Endothelial cell of umbilical vein (primary cell): ENCODE measurements at regions not wholly inside any gene's neighbourhood (a gene's known extent, or its start where the extent isn't known, plus 50 kb on each side); places are given as distances from the start of the nearest gene placed in this dataset.
A peak's percentile ranks its signal among the peaks of the same experiment; 100 is the strongest.

Experiments used
- BruUV-seq: library from RNA; stranded (reverse); fragments of 400-500 nt; replicated peaks from 2 replicates; lab custom pipeline; 2021; lab: Mats Ljungman, UMichigan
- CTCF ChIA-PET: fragments of 300-600, 350-600 bp; sonication (Branson Sonifier 250); formaldehyde crosslinking; loops from one replicate; lab custom pipeline; 2021; ENCODE audit warnings: antibody characterized with exemption, inconsistent platforms; lab: Charles Lee
- POLR2A ChIA-PET: fragments of 300-600, 350-600 bp; sonication (Branson Sonifier 250); formaldehyde crosslinking; loops from one replicate; lab custom pipeline; 2021; ENCODE audit warnings: antibody characterized with exemption, inconsistent platforms; lab: Charles Lee
- DNase-seq: peaks from one replicate; pipeline ENCODE4 v3.0.0-alpha.2; 2011; ENCODE audit warnings: low read depth, low spot score
- FAIRE-seq: peaks from 2 replicates; lab custom pipeline; 2011; peaks lifted over from hg19 to GRCh38; lab: Jason Lieb, UNC
- H2AFZ ChIP-seq: 2 replicates; pipeline ENCODE4 v1.6.0; 2012; ENCODE audit warnings: low read depth, low read length, control low read depth, inconsistent platforms
- H3K27ac ChIP-seq: 2 replicates; pipeline ENCODE4 v1.5.1; 2011; ENCODE audit warnings: low read depth, mild to moderate bottlenecking, control low read depth, low read length, moderate library complexity; ENCODE audit not compliant: insufficient read depth
- H3K27me3 ChIP-seq, 2 experiments: 2 replicates each; pipeline versions ENCODE4 v1.6.0 to v1.6.1; 2011; ENCODE audit warnings: low read length in 2 of 2, mixed read lengths in 1 of 2; ENCODE audit not compliant: control insufficient read depth in 2 of 2, insufficient read depth in 2 of 2
- H3K36me3 ChIP-seq, 2 experiments: 2 replicates in 1 of 2; 3 replicates in 1 of 2; pipeline ENCODE4 v1.5.1; 2011; ENCODE audit warnings: low read length in 2 of 2, mild to moderate bottlenecking in 1 of 2, moderate library complexity in 1 of 2; ENCODE audit not compliant: control insufficient read depth in 2 of 2, insufficient read depth in 2 of 2; ENCODE audit errors: extremely low read depth in 1 of 2
- H3K4me1 ChIP-seq: 3 replicates; pipeline ENCODE4 v1.5.1; 2011; ENCODE audit warnings: mild to moderate bottlenecking, low read length; ENCODE audit not compliant: control insufficient read depth, insufficient read depth; ENCODE audit errors: extremely low read depth
- H3K4me2 ChIP-seq: 2 replicates; pipeline ENCODE4 v1.6.1; 2011; ENCODE audit warnings: low read length, control low read depth, mixed read lengths; ENCODE audit not compliant: insufficient read depth
- H3K4me3 ChIP-seq, 3 experiments: fragments of 200-600 bp in 1 of 3; sonication (generic), shearing (Covaris generic) in 1 of 3; replicated peaks in 1 of 3; 2 replicates each; pipeline ENCODE4 v1.5.1; 2011 to 2016; ENCODE audit warnings: control low read depth in 3 of 3, low read length in 3 of 3, mild to moderate bottlenecking in 2 of 3, inconsistent platforms in 1 of 3, low read depth in 1 of 3, moderate library complexity in 1 of 3; ENCODE audit not compliant: insufficient read depth in 1 of 3
- H3K79me2 ChIP-seq: 2 replicates; pipeline ENCODE4 v1.6.0; 2012; ENCODE audit warnings: low read length, inconsistent platforms; ENCODE audit not compliant: control insufficient read depth, insufficient read depth
- H3K9ac ChIP-seq: replicated peaks from 2 replicates; pipeline ENCODE3; 2011; ENCODE audit warnings: low read length, control low read depth; ENCODE audit not compliant: insufficient read depth; ENCODE audit errors: extremely low read depth
- H3K9me1 ChIP-seq: replicated peaks from 3 replicates; pipeline ENCODE4 v1.6.0; 2011; ENCODE audit warnings: mild to moderate bottlenecking, low read length; ENCODE audit not compliant: control insufficient read depth, insufficient read depth; ENCODE audit errors: extremely low read depth
- H3K9me3 ChIP-seq: replicated peaks from 2 replicates; pipeline ENCODE4 v1.5.1; 2012; ENCODE audit warnings: low read length, inconsistent platforms; ENCODE audit not compliant: control insufficient read depth, insufficient read depth
- H4K20me1 ChIP-seq: replicated peaks from 2 replicates; pipeline ENCODE3; 2011; ENCODE audit warnings: mild to moderate bottlenecking, low read length; ENCODE audit not compliant: control insufficient read depth, insufficient read depth; ENCODE audit errors: extremely low read depth
- EZH2 ChIP-seq: IDR thresholded peaks from 2 replicates; pipeline ENCODE4 v1.6.1; 2012; ENCODE audit warnings: borderline replicate concordance, low read depth, mild to moderate bottlenecking, moderate library complexity, low read length, inconsistent platforms; ENCODE audit not compliant: severe bottlenecking
- FOS ChIP-seq: IDR thresholded peaks from 2 replicates; pipeline ENCODE4 v1.6.1; 2011; ENCODE audit warnings: mild to moderate bottlenecking, low read length, moderate library complexity, borderline replicate concordance; ENCODE audit not compliant: insufficient read depth
- GATA2 ChIP-seq: IDR thresholded peaks from 2 replicates; pipeline ENCODE4 v1.7.0; 2011; ENCODE audit warnings: low read depth, mild to moderate bottlenecking, moderate library complexity, mixed read lengths, low read length; ENCODE audit not compliant: insufficient read length, insufficient read depth
- JUN ChIP-seq: IDR thresholded peaks from 2 replicates; pipeline ENCODE4 v1.6.1; 2011; ENCODE audit warnings: borderline replicate concordance, low read depth; ENCODE audit not compliant: insufficient read length, insufficient read depth
- MYC ChIP-seq: IDR thresholded peaks from one replicate; pipeline ENCODE4 v1.6.1; 2011; ENCODE audit warnings: mild to moderate bottlenecking, low read depth, low read length
- POLR2A ChIP-seq: IDR thresholded peaks from 2 replicates; pipeline ENCODE4 v1.6.1; 2012; ENCODE audit warnings: low read depth, mild to moderate bottlenecking, control low read depth, low read length
- POLR2AphosphoS5 ChIP-seq: IDR thresholded peaks from 2 replicates; pipeline ENCODE4 v1.6.1; 2012; ENCODE audit warnings: low read depth, mild to moderate bottlenecking, control low read depth, low read length, moderate library complexity; ENCODE audit not compliant: insufficient read depth
- dilution Hi-C: fragments of 300-500 bp; cut with MboI; formaldehyde crosslinking; loops from one replicate; pipeline ENCODE4 v1.15.0; 2019; ENCODE audit warnings: low sequenced_read_pairs; ENCODE audit not compliant: extremely low pct_ligation_motif_present
- intact Hi-C: fragments of 100-400 bp; cut with micrococcal nuclease; formaldehyde crosslinking; loops from one replicate; pipeline ENCODE4 v1.10.0; 2022
- TF ChIP-seq, protein P1 (sequence below), 2 donors: IDR thresholded peaks; 1 replicate in 1 of 2; 2 replicates in 1 of 2; pipeline ENCODE4 v1.5.1; 2011; ENCODE audit warnings: low read length in 2 of 2, mild to moderate bottlenecking in 2 of 2, moderate library complexity in 2 of 2, control low read depth in 1 of 2, inconsistent platforms in 1 of 2, low read depth in 1 of 2; ENCODE audit not compliant: insufficient read depth in 1 of 2; ENCODE audit errors: extremely low read depth in 1 of 2
- TF ChIP-seq, protein P2 (sequence below): IDR thresholded peaks from 2 replicates; pipeline ENCODE4 v1.6.1; 2011; ENCODE audit not compliant: insufficient read depth, insufficient read length

DNA sequence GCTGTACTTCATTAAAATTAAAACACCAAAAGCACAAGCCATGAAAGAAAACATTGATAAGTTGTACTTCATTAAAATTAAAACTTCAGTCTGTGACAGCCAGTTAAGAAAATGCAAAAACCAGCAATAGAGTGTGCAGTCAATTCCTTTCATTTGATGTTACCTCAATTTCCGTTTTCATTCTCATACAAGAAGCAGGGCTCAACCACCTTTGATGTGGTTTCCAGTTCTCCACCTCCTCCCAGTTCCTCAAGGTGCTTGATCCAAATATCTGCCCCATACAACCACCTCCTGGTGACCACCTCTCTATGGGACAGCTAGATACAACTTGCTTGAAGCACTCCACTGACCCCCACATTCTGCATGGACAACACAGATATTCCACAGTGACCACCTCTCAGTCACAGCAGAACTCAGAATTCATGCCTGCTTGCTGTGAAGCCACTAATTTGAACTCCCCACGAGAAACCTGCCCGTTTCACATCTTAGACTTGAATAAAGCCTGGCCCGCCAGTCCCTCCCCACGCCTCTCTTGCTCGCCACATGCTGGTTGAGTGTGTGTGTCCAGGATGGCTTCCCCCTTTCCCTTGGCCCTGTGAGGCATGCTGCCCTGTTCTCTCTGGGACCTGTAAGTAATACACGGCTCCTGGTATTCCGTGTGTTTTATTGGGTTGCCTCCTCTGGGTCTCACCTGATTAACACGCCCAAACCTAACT is 66.1 kb downstream of the FAM50B start:
- DNase-seq (no peak), FAIRE-seq (no peak)
- CTCF ChIA-PET, result interaction anchor here (0.9 to 6.3 kb wide), 4 partner anchors 17 to 66 kb away, joined by 3 to 64 read pairs (median 6); partner anchors contain the start of gene FAM50B
- Histone ChIP-seq H3K9me3 (no peaks in the 10 kb centered on the region), H3K36me3 (no peaks in the 10 kb centered on the region), H3K9ac (no peak overlapping the region), H3K27ac (peak overlapping the region; percentile 58), H3K79me2 (peaks cover 14% of the 10 kb centered on the region), H3K4me2 (no peak overlapping the region), H4K20me1 (no peaks in the 10 kb centered on the region), H3K4me1 (peaks cover 53% of the 10 kb centered on the region), H3K4me3 (no peak overlapping the region), H2AFZ (no peak overlapping the region), H3K27me3 (no peaks in the 10 kb centered on the region), H3K9me1 (no peaks in the 10 kb centered on the region)
- BruUV-seq, result no TSS peak
- dilution Hi-C loops, result no loop called here
- intact Hi-C loops, result no loop called here
- POLR2A ChIA-PET, result no interaction called here
- TF ChIP-seq POLR2A (no peak), JUN (no peak), GATA2 (no peak), EZH2 (no peak), FOS (no peak), POLR2AphosphoS5 (no peak), MYC (no peak)
- TF ChIP-seq, protein P1, sequence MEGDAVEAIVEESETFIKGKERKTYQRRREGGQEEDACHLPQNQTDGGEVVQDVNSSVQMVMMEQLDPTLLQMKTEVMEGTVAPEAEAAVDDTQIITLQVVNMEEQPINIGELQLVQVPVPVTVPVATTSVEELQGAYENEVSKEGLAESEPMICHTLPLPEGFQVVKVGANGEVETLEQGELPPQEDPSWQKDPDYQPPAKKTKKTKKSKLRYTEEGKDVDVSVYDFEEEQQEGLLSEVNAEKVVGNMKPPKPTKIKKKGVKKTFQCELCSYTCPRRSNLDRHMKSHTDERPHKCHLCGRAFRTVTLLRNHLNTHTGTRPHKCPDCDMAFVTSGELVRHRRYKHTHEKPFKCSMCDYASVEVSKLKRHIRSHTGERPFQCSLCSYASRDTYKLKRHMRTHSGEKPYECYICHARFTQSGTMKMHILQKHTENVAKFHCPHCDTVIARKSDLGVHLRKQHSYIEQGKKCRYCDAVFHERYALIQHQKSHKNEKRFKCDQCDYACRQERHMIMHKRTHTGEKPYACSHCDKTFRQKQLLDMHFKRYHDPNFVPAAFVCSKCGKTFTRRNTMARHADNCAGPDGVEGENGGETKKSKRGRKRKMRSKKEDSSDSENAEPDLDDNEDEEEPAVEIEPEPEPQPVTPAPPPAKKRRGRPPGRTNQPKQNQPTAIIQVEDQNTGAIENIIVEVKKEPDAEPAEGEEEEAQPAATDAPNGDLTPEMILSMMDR (IDR thresholded peaks at IDR 0.05; ENCODE audit: extremely low read depth in 1 of 2, insufficient read depth in 1 of 2, low read depth in 1 of 2, low read length in 2 of 2), result no peak
- TF ChIP-seq, protein P2, sequence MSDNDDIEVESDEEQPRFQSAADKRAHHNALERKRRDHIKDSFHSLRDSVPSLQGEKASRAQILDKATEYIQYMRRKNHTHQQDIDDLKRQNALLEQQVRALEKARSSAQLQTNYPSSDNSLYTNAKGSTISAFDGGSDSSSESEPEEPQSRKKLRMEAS, result no peak
